ENCODE measurements at regions not wholly inside any gene's neighbourhood (a gene's known extent, or its start where the extent isn't known, plus 50 kb on each side); places are given as distances from the start of the nearest gene placed in this dataset.

DNA sequence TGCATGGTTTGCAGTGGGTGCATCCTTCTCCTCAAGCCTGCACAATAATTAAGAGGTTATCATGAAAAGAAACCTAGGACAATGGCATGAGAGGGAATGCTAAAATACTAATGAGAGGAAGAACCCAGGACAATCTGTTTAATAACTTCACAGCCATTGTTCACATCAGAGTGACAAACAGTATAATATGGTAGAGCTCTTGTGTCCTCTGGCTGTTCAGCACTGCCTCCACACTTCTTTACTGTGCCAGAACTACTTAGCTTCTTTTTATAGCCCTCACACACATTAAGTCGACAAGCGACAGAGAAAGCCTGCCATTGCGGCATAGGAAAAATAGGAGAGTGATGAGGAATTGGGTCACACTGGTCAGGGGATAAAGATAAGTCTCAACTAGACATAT lies 65.0 kb upstream of the MEIS2 start:
- no peak for DNase-seq

DNA sequence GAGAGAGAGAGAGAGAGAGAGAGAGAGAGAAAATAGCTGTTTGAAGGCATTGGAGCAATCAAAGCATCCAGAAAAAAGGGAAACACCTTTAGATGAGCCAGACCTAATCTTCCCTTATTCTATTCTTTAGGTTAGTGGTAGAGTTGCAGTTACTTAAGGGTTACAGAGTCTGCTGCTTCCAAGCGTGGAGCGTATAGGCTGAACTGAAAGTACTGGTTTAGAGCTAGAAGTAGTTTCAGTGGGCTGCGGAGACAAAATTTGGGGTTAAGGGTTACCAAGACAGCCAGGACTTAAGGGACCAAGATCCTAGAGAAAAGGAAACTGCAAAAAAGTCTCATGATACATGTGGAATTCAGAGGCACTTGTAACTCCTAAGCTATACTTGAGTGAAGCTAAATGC lies 66.1 kb upstream of the MEIS2 start:
- DNase-seq: no peak

DNA sequence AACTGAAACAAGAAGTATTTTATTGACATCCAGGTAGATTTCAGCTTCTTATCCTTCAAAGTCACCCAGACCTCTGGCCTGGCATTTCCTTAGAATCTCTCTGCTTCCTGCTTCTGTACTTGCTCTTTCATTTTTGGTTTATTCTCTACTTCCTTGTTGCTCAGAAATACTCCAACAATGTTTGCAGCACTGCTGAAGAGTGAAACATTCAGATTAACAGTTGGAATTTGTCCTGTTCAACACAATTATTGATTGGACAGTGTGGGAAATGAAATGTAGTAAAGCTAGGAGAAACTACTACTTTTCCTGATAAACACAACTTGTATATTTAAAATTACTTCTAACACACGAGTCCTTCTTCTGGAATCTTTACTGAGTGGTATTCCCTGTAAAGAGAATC lies 81.0 kb upstream of the MEIS2 start:
- DNase-seq: no peak

DNA sequence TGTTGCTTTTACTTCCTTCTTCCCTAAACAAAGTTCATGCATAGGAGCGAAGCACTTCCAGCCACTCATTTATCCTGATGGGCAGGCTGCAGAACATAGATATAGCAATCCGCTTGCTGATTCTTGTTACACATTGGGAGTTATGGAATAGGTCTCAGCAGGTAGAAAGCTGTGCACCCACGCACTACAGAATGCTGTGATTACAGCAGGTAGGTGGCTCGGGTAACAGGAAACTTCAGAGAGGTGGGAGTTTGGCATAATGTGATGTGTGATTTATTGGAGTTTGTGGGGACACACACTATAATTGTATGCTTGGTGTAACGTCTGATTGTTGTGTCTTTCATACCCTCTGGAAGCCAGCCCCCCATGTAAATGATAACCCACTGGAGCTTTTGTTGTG lies 99.2 kb upstream of the MEIS2 start:
- DNase-seq: no peak

DNA sequence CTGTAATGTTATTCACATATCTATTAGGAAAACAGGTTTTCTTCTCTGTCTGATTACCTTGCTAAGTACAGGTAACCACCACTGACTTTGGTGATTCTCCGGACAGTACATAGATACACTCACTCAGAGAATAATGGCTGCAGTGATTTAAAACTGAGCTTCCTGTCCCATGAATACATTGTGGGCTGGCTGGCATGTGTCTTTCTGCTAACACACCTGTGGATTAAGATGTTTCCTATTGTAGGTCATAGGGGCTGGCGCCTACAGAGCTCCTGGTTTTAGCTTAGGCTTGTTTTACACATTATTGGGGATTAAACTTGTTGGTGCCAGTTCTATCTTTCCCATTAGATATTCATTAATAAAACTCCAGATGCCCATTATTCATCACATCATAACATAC lies 102.7 kb upstream of the MEIS2 start:
- no peak for DNase-seq

DNA sequence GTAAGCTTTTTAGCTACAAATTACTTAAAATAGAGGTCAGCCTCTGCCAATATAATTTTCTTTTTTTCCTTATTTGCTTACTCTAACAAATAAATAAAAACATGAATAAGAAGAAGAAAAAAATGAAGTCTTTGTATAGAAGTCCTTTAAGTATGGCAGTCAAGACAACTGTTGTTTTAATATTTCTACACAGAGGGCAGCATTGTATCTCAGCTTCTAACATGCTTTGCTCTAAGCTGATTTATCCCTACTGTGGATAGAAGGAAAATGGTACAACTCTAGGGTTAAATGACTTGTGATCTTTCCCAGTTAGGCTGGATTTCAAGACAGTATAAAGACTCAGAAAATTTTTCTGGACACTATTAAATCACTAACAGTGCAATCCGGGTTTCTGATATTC lies 104.3 kb upstream of the MEIS2 start:
- no peak for DNase-seq

DNA sequence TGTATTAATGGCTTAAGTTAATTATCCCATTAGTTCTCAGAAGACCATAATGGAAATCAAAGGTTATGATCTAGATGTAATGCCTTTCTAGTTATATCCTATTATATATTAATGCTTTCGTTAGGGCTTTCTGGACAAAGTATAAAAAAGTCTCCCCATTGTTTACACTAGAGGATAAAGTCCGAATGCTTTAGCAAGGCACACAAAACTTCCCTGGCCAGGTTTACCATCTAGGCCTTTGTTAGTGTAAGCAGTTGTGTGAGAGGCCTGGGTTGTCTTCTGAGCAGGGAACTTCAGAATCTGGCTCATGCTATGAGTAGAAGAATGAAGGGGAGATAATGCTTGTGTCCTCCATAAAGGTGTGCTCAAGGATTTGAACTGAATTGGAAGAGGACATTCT lies 106.3 kb upstream of the MEIS2 start:
- no peak for DNase-seq

DNA sequence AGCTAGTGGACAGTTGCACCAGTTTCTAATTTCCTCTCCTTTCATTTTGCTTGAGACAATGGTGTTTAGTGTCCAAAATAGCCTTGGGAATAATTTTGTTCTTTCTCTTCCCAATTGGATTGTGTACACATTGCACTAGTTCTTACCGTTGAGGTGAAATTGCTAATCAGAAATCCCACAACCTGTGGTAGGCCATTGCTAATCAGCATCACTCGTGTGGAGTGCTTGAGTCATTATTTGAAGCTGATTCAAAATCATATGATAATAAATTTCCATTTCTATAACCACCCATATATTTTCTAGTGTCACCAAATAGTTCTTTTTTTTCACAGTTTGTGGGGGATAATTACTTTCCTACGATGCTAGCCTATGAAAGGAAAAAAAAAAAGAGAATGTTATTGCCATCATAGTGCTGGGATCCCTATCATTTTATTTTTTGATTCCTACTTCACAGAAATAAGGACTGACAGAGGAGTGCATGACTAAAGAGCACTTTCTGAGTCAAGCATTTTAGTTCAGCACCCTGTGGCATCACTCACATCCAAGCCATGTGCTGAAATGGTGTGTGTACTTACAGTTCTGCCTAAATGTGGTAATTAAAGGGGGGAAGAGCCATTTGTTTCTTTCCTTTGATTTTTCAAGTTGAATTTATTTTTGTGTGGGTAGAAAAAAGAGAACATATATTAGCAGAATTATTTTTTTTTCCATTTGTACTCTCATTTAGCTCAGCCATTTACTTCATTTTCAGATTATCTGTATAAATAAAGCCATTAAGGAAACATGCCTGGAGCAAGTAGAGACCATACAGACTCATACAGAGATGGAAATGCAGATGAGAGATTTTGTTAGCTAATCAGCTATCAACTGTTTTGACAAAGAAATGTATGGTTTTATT lies 108.0 kb upstream of the MEIS2 start:
- DNase-seq: no peak

DNA sequence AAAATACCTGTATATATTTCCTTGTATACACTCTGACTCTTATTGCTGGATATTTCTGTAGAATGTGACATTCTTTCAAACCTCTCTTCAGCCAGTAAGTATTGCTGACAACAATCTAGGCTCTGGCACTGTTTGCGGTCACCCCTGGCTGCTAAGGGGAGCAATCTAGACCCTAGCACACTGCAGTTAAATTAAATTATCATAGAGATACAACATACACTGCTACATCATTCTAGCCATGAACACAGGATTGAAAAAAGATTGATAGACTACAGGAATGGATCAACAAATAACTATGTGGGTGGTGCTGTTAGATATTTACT lies 108.7 kb upstream of the MEIS2 start:
- no peak for DNase-seq

DNA sequence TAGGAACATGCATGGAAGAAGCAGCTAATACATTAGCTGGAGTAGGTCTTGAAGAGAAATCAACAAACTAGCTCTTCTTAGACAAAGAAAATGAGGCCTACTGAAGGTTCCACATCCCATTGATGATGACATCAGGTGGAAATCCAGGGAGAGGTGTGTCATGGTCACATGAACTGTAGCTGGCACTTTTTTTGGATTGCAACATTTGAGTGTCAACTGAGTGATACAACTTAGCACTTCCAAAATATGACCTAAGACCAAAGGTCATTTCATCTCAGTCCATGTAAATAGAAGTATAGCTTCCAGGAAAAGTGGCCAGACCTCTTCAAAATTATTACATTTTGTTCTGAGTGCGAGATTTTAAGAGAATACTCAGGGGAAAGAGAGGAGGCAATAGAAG lies 117.2 kb upstream of the MEIS2 start:
- no peak for DNase-seq

DNA sequence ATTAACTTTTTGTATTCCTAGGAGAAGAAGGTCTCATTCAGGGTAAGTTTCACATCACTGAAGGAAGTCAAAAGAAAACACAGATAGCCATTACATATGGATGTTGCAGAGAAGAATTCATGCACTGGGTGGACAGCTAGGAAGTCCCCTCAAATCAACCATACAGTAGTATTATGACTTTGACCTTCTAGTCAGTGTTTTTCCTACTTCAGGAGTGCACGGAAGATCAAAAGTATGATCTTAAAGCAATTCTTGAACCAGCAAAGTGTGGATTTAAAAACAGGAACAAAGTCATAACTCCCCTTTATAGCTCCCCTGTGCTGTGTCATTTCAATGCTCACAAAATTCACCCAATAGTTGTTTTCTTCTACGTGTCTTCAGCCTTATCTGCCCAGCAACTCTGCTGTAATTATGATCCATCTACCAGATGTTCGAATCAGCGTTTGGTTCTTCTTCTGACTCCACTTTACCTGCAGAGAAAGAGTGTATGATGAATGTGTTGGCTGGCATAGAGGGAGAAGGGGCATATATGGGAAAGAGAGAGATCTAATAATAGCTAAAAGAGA lies 118.1 kb upstream of the MEIS2 start:
- DNase-seq: no peak

DNA sequence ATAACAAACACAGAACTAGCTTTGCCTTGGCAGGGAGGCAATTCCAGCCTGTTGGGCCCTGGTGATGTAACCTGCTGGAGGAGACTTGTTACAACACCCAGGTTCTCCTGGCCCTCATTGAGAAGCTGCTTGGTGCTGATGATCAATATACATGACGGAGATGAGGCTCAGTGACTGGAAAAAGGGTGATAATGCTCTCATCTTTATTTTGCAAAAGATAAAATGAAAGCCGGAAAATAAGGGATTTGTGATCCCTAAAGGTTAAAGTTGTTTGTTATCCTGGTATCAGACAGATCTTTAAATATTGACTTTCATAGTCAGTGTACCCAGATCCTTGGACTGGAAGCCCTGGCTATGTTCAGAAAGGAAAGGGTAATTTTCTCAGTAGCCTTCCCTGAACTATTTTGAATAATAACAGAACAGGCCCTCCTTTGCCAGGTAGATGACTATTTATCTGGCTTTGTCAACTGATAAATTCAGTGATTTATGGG lies 118.9 kb upstream of the MEIS2 start:
- no peak for DNase-seq

DNA sequence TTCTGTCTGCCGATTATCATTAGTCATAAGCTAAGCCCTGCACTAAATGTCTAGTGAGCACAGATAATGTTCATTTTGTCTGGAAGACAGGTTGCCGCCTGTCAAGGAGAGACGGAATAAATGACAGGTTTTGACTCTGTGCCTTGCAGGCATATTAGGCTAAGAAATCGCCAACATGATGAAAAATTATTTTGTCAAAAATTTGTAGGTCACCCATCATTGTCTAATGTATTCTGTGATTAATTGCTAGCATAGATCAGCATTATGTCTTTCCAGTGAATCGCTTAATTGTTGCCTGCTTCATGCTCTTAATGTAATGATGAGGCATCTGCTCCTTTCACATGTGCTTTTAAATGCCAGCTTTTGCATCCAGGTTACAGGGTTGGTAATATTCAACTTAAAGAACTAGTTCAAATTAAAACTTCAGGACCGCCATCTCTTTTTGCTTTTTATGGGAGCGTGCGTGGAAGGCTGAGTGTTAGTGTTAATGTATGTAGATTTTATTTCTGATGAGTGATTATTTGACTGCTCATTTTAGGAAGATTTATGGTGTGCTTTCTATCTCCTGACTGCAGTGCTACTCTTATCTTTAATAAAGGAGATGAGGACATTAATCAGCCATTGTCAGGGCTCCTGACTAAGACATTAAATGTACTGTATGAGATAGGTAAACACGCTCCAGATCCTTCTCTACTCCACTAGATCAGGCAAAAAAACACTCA lies 120.8 kb upstream of the MEIS2 start:
- DNase-seq: no peak

DNA sequence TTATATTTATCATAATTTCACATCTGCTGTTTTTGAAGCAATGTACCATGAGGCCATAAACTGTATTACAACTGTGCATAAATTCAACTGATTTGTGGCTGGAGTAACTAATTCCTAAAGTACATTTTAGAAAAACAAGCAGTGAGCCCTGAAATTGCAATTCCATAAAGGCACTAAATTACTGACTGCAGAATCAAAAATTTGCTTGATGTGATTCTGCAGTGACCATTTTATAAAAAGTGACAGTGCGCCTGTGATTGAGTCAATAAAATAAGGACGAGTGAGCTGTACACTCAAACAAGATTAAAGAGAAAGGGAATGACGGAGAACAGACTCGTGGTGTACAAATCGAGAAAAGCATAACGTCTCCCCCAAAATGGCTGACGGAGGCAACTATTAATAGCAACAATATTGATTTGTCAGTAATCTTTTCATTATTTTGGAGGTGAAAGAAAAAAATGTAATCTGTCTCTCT lies 121.4 kb upstream of the MEIS2 start:
- DNase-seq: no peak

DNA sequence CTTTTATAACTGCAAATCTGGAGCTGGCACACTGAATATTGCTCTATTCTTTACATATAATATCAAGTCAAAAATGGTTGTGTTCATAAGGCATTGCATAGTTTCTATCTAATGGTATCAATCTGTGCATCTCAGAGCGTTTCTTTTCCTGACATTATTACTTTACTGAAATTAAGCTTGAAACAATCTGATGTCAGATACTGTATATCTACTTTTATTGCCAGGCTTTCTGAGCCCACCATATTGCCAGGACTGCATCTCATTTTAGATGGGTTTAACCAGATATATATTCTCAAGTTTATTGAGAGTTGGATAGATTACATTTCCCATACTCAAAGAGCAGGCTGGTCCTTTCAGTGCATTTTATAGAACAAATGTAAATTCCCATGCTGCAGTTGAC lies 122.7 kb upstream of the MEIS2 start:
- DNase-seq: no peak

DNA sequence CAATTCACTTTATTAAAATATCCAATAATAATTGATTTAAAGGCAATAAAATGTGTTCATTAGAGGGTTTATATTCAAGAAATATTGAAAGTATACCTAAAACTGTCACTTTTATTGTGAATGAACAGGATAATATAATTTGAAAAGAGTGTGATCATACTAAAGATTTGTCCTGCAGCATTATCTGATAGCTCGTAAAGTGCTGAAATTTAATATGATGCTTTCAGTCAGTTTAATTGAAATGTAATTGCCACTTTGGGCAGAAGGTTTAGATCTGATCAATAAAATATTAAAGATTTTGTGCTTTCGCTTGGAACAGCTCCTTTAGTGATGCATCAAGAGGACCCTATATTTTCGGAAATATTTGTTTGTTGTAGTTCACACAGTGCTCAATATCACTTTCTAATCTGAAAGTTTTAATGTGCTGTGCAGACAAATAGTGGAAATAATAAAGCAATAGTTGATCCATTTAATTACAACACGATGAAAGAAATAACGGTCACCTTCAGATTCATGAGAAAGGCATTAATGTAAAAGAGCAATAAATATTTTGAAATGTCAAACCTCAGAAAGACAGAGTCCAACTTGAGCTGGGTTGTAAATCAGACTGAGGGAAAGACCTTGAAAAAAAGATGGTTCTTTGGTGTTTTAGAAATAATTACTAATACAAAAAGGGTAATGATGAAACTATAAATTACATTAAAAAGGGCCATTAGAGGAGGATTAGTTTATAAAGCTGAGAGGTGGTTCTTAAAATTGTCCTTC lies 129.7 kb upstream of the MEIS2 start:
- no peak for DNase-seq

DNA sequence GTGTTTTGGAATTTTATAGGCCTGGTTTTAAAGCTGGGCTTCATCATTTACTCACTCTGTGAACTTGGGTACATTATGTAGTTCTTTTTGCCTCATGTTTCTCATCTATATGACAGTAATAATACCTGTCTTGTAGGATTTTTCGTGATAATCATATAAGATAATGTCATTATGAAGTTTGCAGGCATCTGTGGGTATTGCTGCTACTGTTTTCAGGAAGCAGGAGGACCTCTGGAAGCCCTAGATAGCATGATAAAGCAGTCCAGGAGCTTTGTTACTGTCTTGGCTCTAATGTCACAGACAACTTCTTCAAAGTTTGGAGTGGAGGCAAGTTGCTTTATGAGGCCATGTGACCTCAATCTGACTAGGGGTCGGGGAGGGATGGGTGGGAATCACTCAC lies 145.0 kb upstream of the MEIS2 start:
- no peak for DNase-seq

DNA sequence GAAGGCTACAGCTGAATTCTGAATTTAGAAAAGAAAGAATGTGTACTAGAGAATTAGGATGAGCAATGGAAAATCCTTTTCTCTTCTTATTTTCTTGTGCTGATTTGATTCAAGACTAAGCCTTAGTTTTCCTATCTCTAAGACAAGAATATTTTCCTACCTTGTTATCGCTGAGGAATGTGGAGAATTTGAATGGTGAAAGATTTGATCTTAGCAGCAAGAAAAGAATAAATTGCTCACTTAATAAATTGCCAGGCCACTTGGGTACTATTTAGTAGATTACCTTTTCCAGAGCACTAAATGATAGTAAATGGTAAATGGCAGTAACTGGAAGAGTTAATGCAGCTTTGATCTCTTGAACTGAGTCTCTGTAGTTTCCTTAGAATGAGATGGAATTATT lies 145.7 kb upstream of the MEIS2 start:
- no peak for DNase-seq

DNA sequence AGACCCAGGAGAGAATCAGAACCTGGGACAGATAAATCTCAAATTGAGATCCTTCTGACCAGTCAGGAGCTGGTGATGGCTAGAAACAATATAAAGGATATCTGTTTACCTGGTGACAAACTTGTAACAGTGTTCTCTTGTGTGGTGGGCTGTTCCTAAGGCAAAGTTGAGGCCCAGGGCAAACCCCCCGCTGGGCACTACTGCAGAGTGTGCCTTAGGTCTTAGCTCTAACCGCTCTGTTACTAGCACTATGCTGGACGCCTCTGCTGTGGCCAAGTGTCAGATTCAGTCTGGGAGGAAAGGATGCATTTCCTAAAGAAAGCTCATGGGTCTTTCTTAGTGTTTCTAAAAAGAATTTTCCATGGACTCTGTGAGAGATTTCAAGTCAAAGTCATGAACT lies 146.5 kb upstream of the MEIS2 start:
- no peak for DNase-seq

DNA sequence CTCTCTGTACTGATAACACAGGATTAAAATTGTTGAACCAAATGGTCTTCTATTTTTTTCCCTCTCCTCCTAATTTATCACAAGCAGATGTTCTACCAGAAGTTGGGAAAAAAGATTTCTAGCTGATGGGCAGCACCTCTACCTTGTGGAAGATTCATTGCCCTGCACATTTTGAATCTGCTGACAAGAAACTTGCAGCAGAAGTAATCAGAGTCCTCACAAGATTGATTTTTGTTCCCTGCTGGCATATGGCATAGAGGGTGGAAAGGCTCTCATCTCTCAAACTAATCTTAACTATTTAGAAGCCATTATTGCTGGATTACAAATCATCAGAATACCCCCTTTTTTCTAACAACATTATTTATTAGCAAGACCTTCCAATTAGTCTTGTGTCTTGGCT lies 148.9 kb upstream of the MEIS2 start:
- no peak for DNase-seq

DNA sequence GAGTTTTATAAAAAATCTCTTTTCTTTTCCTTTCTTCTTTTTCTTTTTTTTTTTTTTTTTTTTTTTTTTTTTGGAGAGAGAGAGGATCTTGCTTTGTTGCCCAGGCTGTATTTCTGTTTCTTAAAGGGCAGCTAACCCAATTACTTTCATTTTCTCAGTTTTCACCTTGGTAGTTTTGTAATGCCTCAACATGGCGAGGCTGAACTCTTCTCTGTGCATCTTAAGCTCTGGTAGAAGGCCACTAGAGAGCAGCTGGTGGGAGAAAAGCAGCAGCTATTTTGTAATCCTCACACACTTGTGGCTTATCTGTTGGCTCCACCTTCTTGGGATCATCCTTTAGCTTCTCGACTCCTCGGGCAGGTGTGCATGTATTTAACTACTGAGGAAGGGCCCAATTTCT lies 152.2 kb upstream of the MEIS2 start:
- no peak for DNase-seq

DNA sequence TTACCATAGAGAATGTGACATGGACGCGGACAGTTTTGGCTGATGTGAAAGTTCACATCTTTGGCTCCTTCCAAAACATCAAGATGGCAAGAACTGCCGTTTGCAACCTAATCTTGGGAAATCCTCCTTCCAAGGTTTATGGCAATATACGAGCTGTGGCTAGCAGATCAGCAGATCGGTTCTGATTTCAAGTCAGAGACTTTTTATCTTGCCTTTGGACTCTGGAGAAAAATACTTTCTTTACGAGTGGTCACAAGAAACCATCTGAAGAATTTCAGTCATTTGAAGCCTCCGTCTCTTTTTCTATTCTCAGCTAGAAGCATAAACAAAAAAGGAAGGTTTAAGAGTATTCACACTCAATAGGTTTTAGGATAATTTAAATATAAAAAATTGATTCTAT lies 153.5 kb upstream of the MEIS2 start:
- no peak for DNase-seq

DNA sequence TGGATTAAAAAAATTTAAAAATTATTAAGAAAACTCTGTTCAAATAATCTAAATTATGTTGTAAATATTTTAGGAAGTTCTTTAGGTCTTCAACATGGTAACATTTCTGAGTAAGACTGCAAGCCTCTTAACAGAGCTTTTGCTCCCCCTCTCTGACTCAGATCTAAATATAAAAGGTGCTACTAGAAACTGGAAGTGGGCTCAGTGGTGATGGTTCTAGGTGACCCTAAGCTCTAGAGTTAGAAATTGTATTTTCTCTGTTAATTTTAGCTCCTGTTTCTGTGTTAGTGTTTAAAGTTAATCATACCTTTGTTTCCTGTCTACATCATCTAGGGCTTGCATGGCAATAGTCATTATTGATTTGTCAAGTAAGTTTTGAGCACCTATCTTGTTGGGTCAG lies 159.9 kb upstream of the MEIS2 start:
- DNase-seq: no peak

All from GOT3 (cell line).